SK-N-SH treated with all-trans-retinoic acid at 6 μM for 48 hours (cell line): ENCODE measurements at regions not wholly inside any gene's neighbourhood (a gene's known extent, or its start where the extent isn't known, plus 50 kb on each side); places are given as distances from the start of the nearest gene placed in this dataset.

Source experiments
- ATAC-seq: fragments of 200-7000 bp; cut with Tn5 transposase; 3 replicates; pipeline ENCODE4 v1.9.1; 2020; ENCODE audit warnings: mild to moderate bottlenecking, moderate library complexity
- ARNTL ChIP-seq: fragments of 450-650 bp; formaldehyde crosslinking; IDR thresholded peaks from 2 replicates; pipeline ENCODE4 v1.5.0; 2020; ENCODE audit warnings: low read depth, mild to moderate bottlenecking, moderate library complexity, borderline replicate concordance
- BACH2 ChIP-seq: fragments of 250-450 bp; sonication (Bioruptor Pico); IDR thresholded peaks from 2 replicates; pipeline ENCODE4 v1.9.0; 2021; ENCODE audit warnings: mild to moderate bottlenecking, borderline replicate concordance
- CSDC2 ChIP-seq: fragments of 250-450 bp; sonication (Bioruptor Pico); IDR thresholded peaks from 2 replicates; pipeline ENCODE4 v1.5.0; 2020; ENCODE audit warnings: mild to moderate bottlenecking, moderate library complexity
- GLIS3 ChIP-seq: fragments of 250-450 bp; sonication (Bioruptor Pico); IDR thresholded peaks from 2 replicates; pipeline ENCODE4 v1.5.0; 2020; ENCODE audit warnings: mild to moderate bottlenecking, moderate library complexity
- ISL1 ChIP-seq: fragments of 250-450 bp; sonication (Bioruptor Pico); IDR thresholded peaks from 2 replicates; pipeline ENCODE4 v2.1.2; 2022; ENCODE audit warnings: mild to moderate bottlenecking, moderate library complexity
- OSR1 ChIP-seq: fragments of 250-450 bp; sonication (Bioruptor Pico); IDR thresholded peaks from 2 replicates; pipeline ENCODE4 v1.8.0; 2022; ENCODE audit warnings: moderate library complexity, mild to moderate bottlenecking, inconsistent platforms
- PATZ1 ChIP-seq: fragments of 250-450 bp; sonication (Bioruptor Pico); IDR thresholded peaks from 2 replicates; pipeline ENCODE4 v1.8.0; 2020; ENCODE audit warnings: mild to moderate bottlenecking, moderate library complexity, borderline replicate concordance
- PPARA ChIP-seq: fragments of 250-450 bp; sonication (Bioruptor Pico); IDR thresholded peaks from 2 replicates; pipeline ENCODE4 v1.5.0; 2020; ENCODE audit warnings: mild to moderate bottlenecking, borderline replicate concordance
- RARB ChIP-seq: fragments of 250-450 bp; sonication (Bioruptor Pico); IDR thresholded peaks from 2 replicates; pipeline ENCODE4 v1.8.0; 2021; ENCODE audit warnings: mild to moderate bottlenecking, moderate library complexity
- SNAI2 ChIP-seq: fragments of 250-450 bp; sonication (Bioruptor Pico); IDR thresholded peaks from 2 replicates; pipeline ENCODE4 v1.5.0; 2020; ENCODE audit warnings: mild to moderate bottlenecking, moderate library complexity
- TCF4 ChIP-seq: fragments of 250-450 bp; sonication (Bioruptor Pico); IDR thresholded peaks from 2 replicates; pipeline ENCODE4 v1.8.0; 2021; ENCODE audit warnings: mild to moderate bottlenecking, moderate library complexity, borderline replicate concordance
- TSHZ2 ChIP-seq: fragments of 250-450 bp; sonication (Bioruptor Pico); IDR thresholded peaks from 2 replicates; pipeline ENCODE4 v1.5.0; 2020; ENCODE audit warnings: mild to moderate bottlenecking, moderate library complexity
- ZC3H10 ChIP-seq: fragments of 250-450 bp; sonication (Bioruptor Pico); IDR thresholded peaks from 2 replicates; pipeline ENCODE4 v1.5.1; 2021; ENCODE audit warnings: mild to moderate bottlenecking, moderate library complexity
- ZFP3 ChIP-seq: fragments of 250-450 bp; sonication (Bioruptor Pico); IDR thresholded peaks from 2 replicates; pipeline ENCODE4 v1.5.0; 2020; ENCODE audit warnings: mild to moderate bottlenecking, moderate library complexity
- ZFP30 ChIP-seq: fragments of 450-650 bp; formaldehyde crosslinking; IDR thresholded peaks from 2 replicates; pipeline ENCODE4 v1.5.0; 2022; ENCODE audit warnings: mild to moderate bottlenecking, moderate library complexity
- ZNF565 ChIP-seq: fragments of 450-650 bp; formaldehyde crosslinking; conservative IDR thresholded peaks from 2 replicates; pipeline ENCODE4 v1.5.0; 2020; ENCODE audit warnings: low read depth, mild to moderate bottlenecking, moderate library complexity
- ZNF70 ChIP-seq: fragments of 450-650 bp; formaldehyde crosslinking; IDR thresholded peaks from 2 replicates; pipeline ENCODE4 v1.5.0; 2020; ENCODE audit warnings: mild to moderate bottlenecking, moderate library complexity
- ZNF8 ChIP-seq: fragments of 450-650 bp; formaldehyde crosslinking; IDR thresholded peaks from 2 replicates; pipeline ENCODE4 v1.5.0; 2020; ENCODE audit warnings: mild to moderate bottlenecking, moderate library complexity
- TF ChIP-seq, protein P1 (sequence below): fragments of 250-450 bp; sonication (Bioruptor Pico); IDR thresholded peaks from 2 replicates; pipeline ENCODE4 v1.5.1; 2021; ENCODE audit warnings: mild to moderate bottlenecking, moderate library complexity
- TF ChIP-seq, protein P2 (sequence below): fragments of 250-450 bp; sonication (Bioruptor Pico); IDR thresholded peaks from 2 replicates; pipeline ENCODE4 v1.5.1; 2020; ENCODE audit warnings: low read depth, mild to moderate bottlenecking, moderate library complexity

DNA sequence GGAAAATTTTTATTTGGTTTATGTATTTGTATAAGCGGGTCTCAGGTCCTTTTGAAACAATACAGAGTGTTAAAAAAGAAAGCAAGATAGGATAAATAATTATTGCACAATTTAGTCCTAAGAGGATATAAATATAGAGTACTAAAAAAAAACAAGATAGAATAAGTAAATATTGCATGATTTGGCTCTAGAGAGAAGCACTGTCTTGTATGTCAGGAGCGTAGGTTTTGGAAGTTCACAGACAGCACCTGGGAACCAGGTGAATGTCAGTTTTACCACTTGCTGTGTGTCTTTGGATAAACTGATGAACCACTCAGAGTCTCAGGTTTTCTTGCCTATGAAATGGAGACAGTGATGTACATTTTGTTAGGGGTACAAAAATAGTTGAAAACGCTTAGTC lies 266.2 kb upstream of the ADAMTSL1 start:
- ATAC-seq, result no peak

GRCh38 chr9:18208166-18209059 lies 265.5 kb upstream of the ADAMTSL1 start:
- peak; percentile 67 for ATAC-seq

More for the DNA sequence above, 266.2 kb upstream of the ADAMTSL1 start:
- TF ChIP-seq GLIS3 (CRISPR knock-in tag), result no peak
- TF ChIP-seq PATZ1 (CRISPR knock-in tag), result no peak
- TF ChIP-seq TCF4 (CRISPR knock-in tag), result no peak
- TF ChIP-seq ZFP30, result no peak
- TF ChIP-seq, protein P1, sequence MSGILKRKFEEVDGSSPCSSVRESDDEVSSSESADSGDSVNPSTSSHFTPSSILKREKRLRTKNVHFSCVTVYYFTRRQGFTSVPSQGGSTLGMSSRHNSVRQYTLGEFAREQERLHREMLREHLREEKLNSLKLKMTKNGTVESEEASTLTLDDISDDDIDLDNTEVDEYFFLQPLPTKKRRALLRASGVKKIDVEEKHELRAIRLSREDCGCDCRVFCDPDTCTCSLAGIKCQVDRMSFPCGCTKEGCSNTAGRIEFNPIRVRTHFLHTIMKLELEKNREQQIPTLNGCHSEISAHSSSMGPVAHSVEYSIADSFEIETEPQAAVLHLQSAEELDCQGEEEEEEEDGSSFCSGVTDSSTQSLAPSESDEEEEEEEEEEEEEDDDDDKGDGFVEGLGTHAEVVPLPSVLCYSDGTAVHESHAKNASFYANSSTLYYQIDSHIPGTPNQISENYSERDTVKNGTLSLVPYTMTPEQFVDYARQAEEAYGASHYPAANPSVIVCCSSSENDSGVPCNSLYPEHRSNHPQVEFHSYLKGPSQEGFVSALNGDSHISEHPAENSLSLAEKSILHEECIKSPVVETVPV (CRISPR knock-in tag), result no peak
- no peak for TF ChIP-seq ARNTL
- no peak for TF ChIP-seq ZC3H10 (CRISPR knock-in tag)
- TF ChIP-seq SNAI2 (CRISPR knock-in tag), result no peak
- TF ChIP-seq CSDC2, result no peak
- no peak for TF ChIP-seq BACH2

More at GRCh38 chr9:18208166-18209059, 265.5 kb upstream of the ADAMTSL1 start:
- TF ChIP-seq BACH2, result no peak
- TF ChIP-seq TCF4 (CRISPR knock-in tag), result no peak
- TF ChIP-seq, protein P1 (CRISPR knock-in tag), result no peak
- TF ChIP-seq ZNF8 (CRISPR knock-in tag), result no peak
- TF ChIP-seq PPARA (CRISPR knock-in tag), result no peak
- TF ChIP-seq CSDC2, result no peak
- TF ChIP-seq ARNTL, result no peak
- TF ChIP-seq TSHZ2 (CRISPR knock-in tag), result no peak
- TF ChIP-seq, protein P2, sequence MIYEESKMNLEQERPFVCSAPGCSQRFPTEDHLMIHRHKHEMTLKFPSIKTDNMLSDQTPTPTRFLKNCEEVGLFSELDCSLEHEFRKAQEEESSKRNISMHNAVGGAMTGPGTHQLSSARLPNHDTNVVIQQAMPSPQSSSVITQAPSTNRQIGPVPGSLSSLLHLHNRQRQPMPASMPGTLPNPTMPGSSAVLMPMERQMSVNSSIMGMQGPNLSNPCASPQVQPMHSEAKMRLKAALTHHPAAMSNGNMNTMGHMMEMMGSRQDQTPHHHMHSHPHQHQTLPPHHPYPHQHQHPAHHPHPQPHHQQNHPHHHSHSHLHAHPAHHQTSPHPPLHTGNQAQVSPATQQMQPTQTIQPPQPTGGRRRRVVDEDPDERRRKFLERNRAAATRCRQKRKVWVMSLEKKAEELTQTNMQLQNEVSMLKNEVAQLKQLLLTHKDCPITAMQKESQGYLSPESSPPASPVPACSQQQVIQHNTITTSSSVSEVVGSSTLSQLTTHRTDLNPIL (CRISPR knock-in tag), result no peak
- no peak for TF ChIP-seq ZNF70 (CRISPR knock-in tag)
- TF ChIP-seq RARB (CRISPR knock-in tag), result no peak
- no peak for TF ChIP-seq PATZ1 (CRISPR knock-in tag)
- no peak for TF ChIP-seq SNAI2 (CRISPR knock-in tag)
- TF ChIP-seq ISL1 (CRISPR knock-in tag), result no peak
- TF ChIP-seq ZFP3 (CRISPR knock-in tag), result no peak
- TF ChIP-seq OSR1 (CRISPR knock-in tag), result no peak
- TF ChIP-seq ZNF565 (CRISPR knock-in tag), result no peak
- TF ChIP-seq ZFP30, result no peak
